Activated CD4-positive, alpha-beta T cell treated with anti-CD3 and anti-CD28 coated beads for 48 hours (primary cell): ENCODE measurements at regions not wholly inside any gene's neighbourhood (a gene's known extent, or its start where the extent isn't known, plus 50 kb on each side); places are given as distances from the start of the nearest gene placed in this dataset.
A peak's percentile ranks its signal among the peaks of the same experiment; 100 is the strongest.
"Not testable (repeated sequence)": the region's sequence is repeated elsewhere in the genome, so short reads cannot be mapped to it uniquely, and the experiment has no call there.

Experiments used
- DNase-seq: peaks from one replicate; pipeline ENCODE4 v3.0.0-alpha.2; 2020

- no peak for DNase-seq
Measured at GRCh38 chr15:81813215-81813614, 232.6 kb downstream of the MEX3B start.

GRCh38 chr15:81812456-81812855 lies 233.4 kb downstream of the MEX3B start:
- DNase-seq, result no peak

GRCh38 chr15:81811736-81812135 lies 234.1 kb downstream of the MEX3B start:
- DNase-seq, result no peak

- DNase-seq, result peak; percentile 21
Measured at GRCh38 chr15:81809543-81809942, 236.3 kb downstream of the MEX3B start.

- DNase-seq, result no peak
Measured at GRCh38 chr15:81807806-81808205, 238.0 kb downstream of the MEX3B start.

- DNase-seq, result no peak
Measured at GRCh38 chr15:81807186-81807585, 238.6 kb downstream of the MEX3B start.

GRCh38 chr15:81795899-81796298 lies 249.9 kb downstream of the MEX3B start:
- no peak for DNase-seq

GRCh38 chr15:81792646-81793045 lies 253.2 kb downstream of the MEX3B start:
- DNase-seq, result no peak

- DNase-seq, result not testable (repeated sequence)
Measured at GRCh38 chr15:81791322-81791721, 254.5 kb downstream of the MEX3B start.

- no peak for DNase-seq
Measured at GRCh38 chr15:81789403-81789802, 256.4 kb downstream of the MEX3B start.

- no peak for DNase-seq
Measured at GRCh38 chr15:81786776-81787175, 259.0 kb downstream of the MEX3B start.

GRCh38 chr15:81785679-81786078 lies 260.1 kb downstream of the MEX3B start:
- no peak for DNase-seq

- DNase-seq, result no peak
Measured at GRCh38 chr15:81785181-81785580, 260.6 kb downstream of the MEX3B start.

- DNase-seq, result no peak
Measured at GRCh38 chr15:81784751-81785150, 261.1 kb downstream of the MEX3B start.

- no peak for DNase-seq
Measured at GRCh38 chr15:81783586-81783985, 262.2 kb downstream of the MEX3B start.

GRCh38 chr15:81783076-81783475 lies 262.7 kb downstream of the MEX3B start:
- DNase-seq, result no peak

GRCh38 chr15:81781395-81781794 lies 264.4 kb downstream of the MEX3B start:
- no peak for DNase-seq

- no peak for DNase-seq
Measured at GRCh38 chr15:81780966-81781365, 264.9 kb downstream of the MEX3B start.

GRCh38 chr15:81779181-81779580 lies 266.6 kb downstream of the MEX3B start:
- DNase-seq, result no peak

GRCh38 chr15:81777546-81777945 lies 268.3 kb downstream of the MEX3B start:
- DNase-seq, result no peak

- DNase-seq, result no peak
Measured at GRCh38 chr15:81776976-81777375, 268.8 kb downstream of the MEX3B start.

- DNase-seq, result not testable (repeated sequence)
Measured at GRCh38 chr15:81775779-81776178, 270.0 kb downstream of the MEX3B start.

- DNase-seq, result no peak
Measured at GRCh38 chr15:81774309-81774708, 271.5 kb downstream of the MEX3B start.

GRCh38 chr15:81768773-81769172 lies 277.0 kb downstream of the MEX3B start:
- DNase-seq, result no peak

GRCh38 chr15:81766829-81767475 lies 278.9 kb downstream of the MEX3B start:
- DNase-seq, result no peak
